Caco-2 (cell line): ENCODE measurements at regions not wholly inside any gene's neighbourhood (a gene's known extent, or its start where the extent isn't known, plus 50 kb on each side); places are given as distances from the start of the nearest gene placed in this dataset.

Source experiments
- BruUV-seq: library from RNA; stranded (reverse); fragments of 400-500 nt; replicated peaks from 2 replicates; lab custom pipeline; 2021; lab: Mats Ljungman, UMichigan
- CTCF ChIA-PET: fragments of 300-600 bp; sonication (Branson Sonifier 250); formaldehyde crosslinking; loops from one replicate; lab custom pipeline; 2022; ENCODE audit warnings: antibody characterized with exemption; lab: Charles Lee
- POLR2A ChIA-PET: fragments of 300-600 bp; sonication (Branson Sonifier 250); formaldehyde crosslinking; loops from one replicate; lab custom pipeline; 2022; ENCODE audit warnings: antibody characterized with exemption; lab: Charles Lee
- DNase-seq, 2 experiments: peaks; one replicate each; pipeline versions ENCODE4 v3.0.0 to v3.0.0-alpha.2; 2020 to 2022
- H3K27me3 ChIP-seq: replicated peaks from 2 replicates; pipeline ENCODE4 v1.6.0; 2011; ENCODE audit warnings: low read length; ENCODE audit not compliant: control insufficient read depth, insufficient read depth
- H3K36me3 ChIP-seq: 2 replicates; pipeline ENCODE4 v1.5.1; 2011; ENCODE audit warnings: low read length; ENCODE audit not compliant: control insufficient read depth, insufficient read depth
- H3K4me1 ChIP-seq: fragments of 250-450 bp; sonication (Bioruptor Pico); 2 replicates; pipeline ENCODE4 v1.5.1; 2020; ENCODE audit warnings: mild to moderate bottlenecking
- H3K4me3 ChIP-seq: 2 replicates; pipeline ENCODE4 v1.5.1; 2011; ENCODE audit warnings: low read depth, mild to moderate bottlenecking, control low read depth, low read length
- H3K9me3 ChIP-seq: fragments of 250-450 bp; sonication (Bioruptor Pico); 2 replicates; pipeline ENCODE4 v1.5.1; 2020; ENCODE audit warnings: mild to moderate bottlenecking, moderate library complexity
- H3K27ac Mint-ChIP-seq: one replicate; pipeline ENCODE4 v1.8.0; 2022; ENCODE audit warnings: mixed read lengths; ENCODE audit not compliant: unreplicated experiment
- H3K27me3 Mint-ChIP-seq: one replicate; pipeline ENCODE4 v1.8.0; 2022; ENCODE audit warnings: mixed read lengths; ENCODE audit not compliant: insufficient read depth, unreplicated experiment
- H3K36me3 Mint-ChIP-seq: one replicate; pipeline ENCODE4 v1.8.0; 2022; ENCODE audit warnings: mild to moderate bottlenecking, mixed read lengths; ENCODE audit not compliant: insufficient read depth, unreplicated experiment
- H3K4me1 Mint-ChIP-seq: one replicate; pipeline ENCODE4 v1.8.0; 2022; ENCODE audit warnings: low read depth, mixed read lengths; ENCODE audit not compliant: unreplicated experiment
- H3K4me3 Mint-ChIP-seq: one replicate; pipeline ENCODE4 v1.8.0; 2022; ENCODE audit warnings: mild to moderate bottlenecking, moderate library complexity, mixed read lengths; ENCODE audit not compliant: unreplicated experiment
- H3K9me3 Mint-ChIP-seq: one replicate; pipeline ENCODE4 v1.8.0; 2022; ENCODE audit warnings: mixed read lengths; ENCODE audit not compliant: unreplicated experiment
- CTCF ChIP-seq, 2 experiments: fragments of 200-600 bp in 1 of 2; IDR thresholded peaks; 1 replicate in 1 of 2; 2 replicates in 1 of 2; pipeline versions ENCODE4 v1.5.1 to v1.8.0; 2011 to 2022; ENCODE audit warnings: antibody characterized with exemption in 1 of 2, control low read depth in 1 of 2, inconsistent platforms in 1 of 2, low read depth in 1 of 2, low read length in 1 of 2, mild to moderate bottlenecking in 1 of 2, moderate library complexity in 1 of 2; ENCODE audit not compliant: insufficient read depth in 1 of 2, severe bottlenecking in 1 of 2, unreplicated experiment in 1 of 2
- intact Hi-C: fragments of 100-400 bp; cut with micrococcal nuclease; formaldehyde crosslinking; loops from one replicate; pipeline ENCODE4 v1.10.0; 2022; ENCODE audit not compliant: unreplicated experiment

DNA sequence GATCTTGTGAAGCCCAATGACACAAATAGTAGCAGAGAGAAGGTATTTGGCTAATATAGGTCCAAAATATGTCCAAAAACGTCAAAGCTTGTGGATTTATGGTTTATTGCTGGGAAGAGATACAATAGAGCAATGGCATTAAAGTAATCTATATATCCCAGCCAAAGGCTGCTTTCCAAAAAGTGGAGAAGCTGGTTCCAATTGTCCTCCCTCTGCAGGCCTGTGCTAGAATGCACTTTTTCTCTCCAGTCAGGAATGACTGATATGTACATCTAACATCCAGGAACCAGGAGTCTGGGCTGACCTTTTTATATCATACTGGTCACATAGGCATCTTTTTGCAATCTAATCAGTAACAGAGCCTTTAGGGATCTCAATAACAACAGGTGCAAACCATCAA, 167.1 kb upstream of the FAM3C start:
- H3K4me1 Mint-ChIP-seq, result no peaks in the 10 kb centered on the region
- DNase-seq, result peak in 1 of 2 experiments; percentile 9
- no peaks in the 10 kb centered on the region for H3K4me1 ChIP-seq
- peak; percentile 49 to 55 for TF ChIP-seq CTCF (IDR thresholded peaks at IDR 0.05; ENCODE audit: insufficient read depth in 1 of 2, low read depth in 1 of 2, low read length in 1 of 2, severe bottlenecking in 1 of 2, unreplicated experiment in 1 of 2)
- no TSS peak for BruUV-seq
- H3K36me3 ChIP-seq, result no peaks in the 10 kb centered on the region
- intact Hi-C loops, result no loop called here
- no peaks in the 10 kb centered on the region for H3K36me3 Mint-ChIP-seq
- H3K27me3 Mint-ChIP-seq, result peaks cover 7% of the 10 kb centered on the region
- H3K4me3 Mint-ChIP-seq, result no peak overlapping the region
- no peaks in the 10 kb centered on the region for H3K9me3 Mint-ChIP-seq
- no peaks in the 10 kb centered on the region for H3K9me3 ChIP-seq
- H3K27me3 ChIP-seq, result no peaks in the 10 kb centered on the region
- POLR2A ChIA-PET, result no interaction called here
- H3K4me3 ChIP-seq, result no peak overlapping the region
- H3K27ac Mint-ChIP-seq, result no peak overlapping the region
- CTCF ChIA-PET, result no interaction called here

- DNase-seq, result no peak
- intact Hi-C loops, result no loop called here
- Mint-ChIP-seq H3K4me1 (no peaks in the 10 kb centered on the region), H3K27ac (no peak overlapping the region), H3K9me3 (no peaks in the 10 kb centered on the region), H3K27me3 (peaks cover 2% of the 10 kb centered on the region), H3K36me3 (no peaks in the 10 kb centered on the region), H3K4me3 (no peak overlapping the region)
- CTCF ChIA-PET, result no interaction called here
- TF ChIP-seq CTCF (IDR thresholded peaks at IDR 0.05; ENCODE audit: insufficient read depth in 1 of 2, low read depth in 1 of 2, low read length in 1 of 2, severe bottlenecking in 1 of 2, unreplicated experiment in 1 of 2), result no peak
- BruUV-seq, result no TSS peak
- POLR2A ChIA-PET, result no interaction called here
- H3K4me1 ChIP-seq, result no peaks in the 10 kb centered on the region
- H3K4me3 ChIP-seq, result no peak overlapping the region
- H3K36me3 ChIP-seq, result no peaks in the 10 kb centered on the region
- no peaks in the 10 kb centered on the region for H3K27me3 ChIP-seq
- no peaks in the 10 kb centered on the region for H3K9me3 ChIP-seq
Observed at GRCh38 chr7:121562259-121562658, 166.2 kb upstream of the FAM3C start.

GRCh38 chr7:121561717-121562116, 165.6 kb upstream of the FAM3C start:
- Mint-ChIP-seq H3K27ac (no peak overlapping the region), H3K4me1 (no peaks in the 10 kb centered on the region), H3K9me3 (no peaks in the 10 kb centered on the region), H3K4me3 (no peak overlapping the region), H3K27me3 (peaks cover 2% of the 10 kb centered on the region), H3K36me3 (no peaks in the 10 kb centered on the region)
- CTCF ChIA-PET, result no interaction called here
- BruUV-seq, result no TSS peak
- Histone ChIP-seq H3K4me1 (no peaks in the 10 kb centered on the region), H3K36me3 (no peaks in the 10 kb centered on the region), H3K9me3 (no peaks in the 10 kb centered on the region), H3K27me3 (no peaks in the 10 kb centered on the region), H3K4me3 (no peak overlapping the region)
- intact Hi-C loops, result no loop called here
- POLR2A ChIA-PET, result no interaction called here
- DNase-seq, result no peak
- no peak for TF ChIP-seq CTCF (IDR thresholded peaks at IDR 0.05; ENCODE audit: insufficient read depth in 1 of 2, low read depth in 1 of 2, low read length in 1 of 2, severe bottlenecking in 1 of 2, unreplicated experiment in 1 of 2)
